GM19023 (cell line): ENCODE measurements at regions not wholly inside any gene's neighbourhood (a gene's known extent, or its start where the extent isn't known, plus 50 kb on each side); places are given as distances from the start of the nearest gene placed in this dataset.

ENCODE experiments used
- ATAC-seq: cut with Tn5 transposase; IDR thresholded peaks from one replicate; pipeline ENCODE4 v1.9.1; 2021; ENCODE audit warnings: mild to moderate bottlenecking, moderate library complexity; ENCODE audit not compliant: unreplicated experiment

DNA sequence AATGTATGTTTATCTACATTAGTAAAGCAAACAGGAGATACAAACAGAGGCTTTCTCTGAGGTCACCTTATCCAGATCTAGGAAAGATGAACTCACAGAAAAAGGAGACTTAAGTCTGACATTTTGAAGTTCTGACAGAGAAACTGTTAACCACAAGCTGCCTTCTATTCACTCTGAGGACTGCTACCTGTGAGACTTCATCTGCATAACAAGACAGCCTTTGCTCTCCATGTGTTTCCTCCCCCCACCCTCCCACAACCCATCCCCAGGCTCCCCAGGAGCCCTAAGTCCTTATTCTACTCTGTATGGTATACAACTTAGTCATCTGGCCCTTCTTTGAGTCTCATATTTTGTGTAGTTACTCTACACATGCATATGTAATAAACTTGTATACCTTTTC, 699.0 kb downstream of the FGF9 start:
- no peak for ATAC-seq

DNA sequence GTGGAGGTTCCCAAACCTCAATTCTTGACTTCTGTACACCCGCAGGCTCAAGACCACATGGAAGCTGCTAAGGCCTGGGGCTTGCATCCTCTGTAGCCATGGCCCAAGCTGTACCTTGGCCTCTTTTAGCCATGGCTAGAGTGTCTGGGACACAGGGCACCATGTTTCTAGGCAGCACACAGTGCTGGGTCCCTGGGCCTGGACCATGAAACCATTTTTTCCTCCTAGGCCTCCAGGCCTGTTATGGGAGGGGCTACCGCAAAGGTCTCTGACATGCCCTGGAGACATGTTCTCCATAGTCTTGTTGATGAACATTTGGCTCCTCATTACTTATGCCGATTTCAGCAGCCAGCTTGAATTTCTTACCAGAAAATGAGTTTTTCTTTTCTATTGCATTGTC, 701.4 kb downstream of the FGF9 start:
- ATAC-seq, result no peak

DNA sequence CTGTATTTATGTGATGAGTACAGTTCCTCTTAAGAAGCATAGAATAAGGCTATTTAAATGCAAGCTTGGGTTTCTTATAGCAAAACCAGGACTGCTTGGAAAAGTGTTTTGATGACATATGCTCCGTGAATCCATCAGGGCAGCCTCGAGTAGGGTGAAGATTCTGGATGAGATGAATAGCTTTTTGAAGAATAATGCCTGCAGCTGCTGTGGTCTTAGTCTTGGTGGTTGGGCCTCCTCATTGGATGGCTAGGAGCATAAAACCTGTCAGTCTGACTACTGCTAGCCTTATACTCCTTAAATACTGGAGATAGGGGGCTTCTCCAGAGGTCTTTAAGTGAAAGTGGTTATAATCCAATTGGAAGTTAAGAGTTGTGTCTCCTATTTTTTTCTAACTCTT, 704.3 kb downstream of the FGF9 start:
- no peak for ATAC-seq

GRCh38 chr13:22387899-22388298, 717.0 kb downstream of the FGF9 start:
- ATAC-seq, result no peak

DNA sequence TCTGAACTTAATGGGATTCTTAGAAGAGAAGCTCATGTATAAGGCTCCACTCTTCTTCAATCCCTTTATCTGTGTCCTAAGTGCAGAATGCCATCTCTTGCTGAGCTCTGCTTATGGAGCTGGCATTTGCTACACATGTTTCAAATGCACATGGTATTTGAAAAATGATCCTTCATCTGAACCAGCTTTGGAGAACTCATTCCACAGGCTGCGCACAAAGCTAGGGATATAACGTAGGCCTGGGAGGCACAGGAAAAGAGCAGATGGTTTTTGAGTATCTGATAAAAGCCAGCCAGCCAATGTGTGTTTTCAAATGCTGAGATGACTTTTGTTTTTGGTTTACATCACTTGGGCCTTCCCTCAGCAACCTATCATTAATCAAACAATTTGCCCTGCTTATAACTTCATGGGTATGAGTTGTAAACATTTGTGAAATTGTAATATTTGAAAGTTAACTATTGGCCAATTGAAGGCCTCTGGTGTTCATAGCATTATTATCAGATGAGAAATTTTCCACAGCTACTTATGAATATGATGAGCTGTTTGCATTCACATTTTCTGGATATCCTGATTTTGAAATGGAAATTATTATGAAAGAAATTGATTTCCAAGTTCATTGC, 729.0 kb downstream of the FGF9 start:
- no peak for ATAC-seq

- no peak for ATAC-seq
These were observed 731.8 kb downstream of the FGF9 start for GRCh38 chr13:22402682-22403081.

DNA sequence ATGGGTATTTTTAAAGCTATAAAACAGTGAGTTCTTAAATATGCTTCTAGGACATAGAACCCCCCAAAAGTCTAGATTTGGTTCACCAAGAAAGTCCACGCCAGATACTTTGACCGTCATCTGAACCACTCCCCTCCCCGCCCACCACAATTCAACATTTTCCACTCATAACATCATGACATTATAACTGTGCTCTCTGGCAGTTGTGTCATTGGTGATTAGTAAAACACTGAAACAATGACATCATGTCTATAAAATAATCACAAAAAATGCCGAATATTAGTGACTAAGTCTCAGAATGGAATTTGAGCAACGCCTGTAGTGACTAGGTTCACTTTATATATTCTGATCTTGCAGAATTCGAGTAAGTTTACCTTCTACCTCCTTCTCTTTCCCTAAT, 732.3 kb downstream of the FGF9 start:
- no peak for ATAC-seq

DNA sequence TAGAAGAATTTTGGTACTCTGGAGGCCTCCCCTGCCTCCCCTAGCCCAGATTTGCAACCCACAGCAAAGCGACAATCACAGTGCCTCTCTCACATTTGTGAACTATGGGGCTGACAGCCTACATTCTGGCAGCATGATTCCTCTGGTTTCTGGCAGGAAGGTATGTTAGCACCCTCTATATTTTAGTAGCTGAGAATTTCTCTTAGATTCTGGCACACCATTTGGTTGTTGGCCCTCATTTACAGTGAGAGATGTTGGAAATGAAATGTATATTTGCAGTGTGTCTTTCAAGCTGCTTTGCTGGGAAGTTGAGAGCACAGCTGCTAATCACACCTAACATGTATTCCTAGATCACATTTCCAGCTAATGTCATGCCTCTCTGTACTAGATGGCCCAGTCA, 735.0 kb downstream of the FGF9 start:
- no peak for ATAC-seq

- no peak for ATAC-seq
These were observed 741.6 kb downstream of the FGF9 start for GRCh38 chr13:22412452-22412851.

- no peak for ATAC-seq
These were observed 751.1 kb downstream of the FGF9 start for GRCh38 chr13:22422023-22422422.

- ATAC-seq, result no peak
These were observed 751.8 kb downstream of the FGF9 start for GRCh38 chr13:22422712-22423111.

GRCh38 chr13:22423261-22423660, 752.4 kb downstream of the FGF9 start:
- ATAC-seq, result no peak

- ATAC-seq, result no peak
These were observed 754.2 kb downstream of the FGF9 start for GRCh38 chr13:22425087-22425486.

DNA sequence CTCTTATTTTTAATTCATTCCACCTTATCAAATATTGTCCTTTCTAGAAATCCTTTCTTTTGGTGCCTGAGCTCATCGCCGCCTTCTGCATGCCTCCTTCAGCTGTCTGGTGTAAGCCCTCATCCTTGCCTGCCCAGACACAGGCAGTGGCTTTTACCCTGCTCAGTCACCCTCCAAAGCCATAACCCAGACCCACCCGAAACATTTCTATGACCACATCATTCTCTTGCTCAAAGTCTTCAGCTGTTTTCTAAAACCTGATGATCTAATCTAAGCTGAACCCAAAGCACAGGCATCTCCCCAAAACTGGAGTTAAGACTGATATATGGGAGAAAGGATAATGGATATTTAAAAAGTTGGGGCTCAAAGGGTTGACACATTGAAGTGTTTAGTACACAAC, 753.7 kb upstream of the SGCG start:
- no peak for ATAC-seq

- ATAC-seq, result no peak
These were observed 753.0 kb upstream of the SGCG start for GRCh38 chr13:22427783-22428182.

DNA sequence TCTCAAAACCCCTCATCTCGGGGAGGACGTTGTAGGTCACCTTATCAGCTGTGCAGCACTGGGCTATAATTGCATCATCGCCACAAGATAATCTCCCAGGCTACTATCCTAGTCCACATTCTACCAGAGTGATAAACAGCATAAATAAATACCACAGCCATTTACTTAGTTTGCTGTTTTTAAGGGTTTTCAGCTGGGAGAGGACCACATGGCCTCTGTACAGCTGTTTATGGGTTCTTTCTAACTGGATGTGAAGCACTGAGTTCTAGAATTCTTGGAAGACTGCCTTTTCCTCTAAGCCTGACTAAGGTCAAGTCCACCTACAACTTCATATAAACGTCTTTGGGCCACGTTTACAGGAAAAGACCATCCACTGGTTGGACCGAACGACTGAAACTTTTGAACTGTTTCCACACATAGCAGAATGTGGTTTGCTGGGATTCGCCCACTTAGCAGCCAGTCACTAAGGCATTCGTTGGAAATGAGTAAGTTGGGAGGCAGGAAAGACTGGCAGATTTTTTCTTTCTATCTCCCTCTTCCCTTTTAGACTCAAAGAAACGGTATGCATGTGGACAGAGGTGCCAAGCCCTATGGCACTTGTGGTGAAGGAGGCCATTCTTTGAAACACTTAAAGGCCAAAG, 752.5 kb upstream of the SGCG start:
- no peak for ATAC-seq

GRCh38 chr13:22432690-22433089, 748.1 kb upstream of the SGCG start:
- ATAC-seq, result no peak

- ATAC-seq, result no peak
These were observed 733.5 kb upstream of the SGCG start for GRCh38 chr13:22447132-22447886.

DNA sequence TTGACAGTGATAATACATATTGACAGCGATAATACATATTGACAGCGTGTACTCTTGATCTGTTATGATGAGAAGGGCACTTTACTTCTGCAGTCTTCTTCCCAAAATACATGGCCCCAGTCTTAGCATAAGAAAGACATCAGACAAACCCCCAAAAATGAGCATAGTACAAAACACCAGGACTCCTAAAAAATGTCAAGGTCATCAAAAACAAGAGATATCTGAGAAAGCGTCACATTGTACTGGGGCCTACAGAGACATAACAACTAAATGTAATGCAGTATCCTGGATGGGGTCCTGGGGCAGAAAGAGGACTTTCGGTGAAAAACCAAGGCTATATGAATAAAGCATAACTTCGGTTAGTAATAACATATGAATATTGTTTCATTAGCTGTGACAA, 731.5 kb upstream of the SGCG start:
- no peak for ATAC-seq

- ATAC-seq, result no peak
These were observed 729.4 kb upstream of the SGCG start for GRCh38 chr13:22451327-22451741.

DNA sequence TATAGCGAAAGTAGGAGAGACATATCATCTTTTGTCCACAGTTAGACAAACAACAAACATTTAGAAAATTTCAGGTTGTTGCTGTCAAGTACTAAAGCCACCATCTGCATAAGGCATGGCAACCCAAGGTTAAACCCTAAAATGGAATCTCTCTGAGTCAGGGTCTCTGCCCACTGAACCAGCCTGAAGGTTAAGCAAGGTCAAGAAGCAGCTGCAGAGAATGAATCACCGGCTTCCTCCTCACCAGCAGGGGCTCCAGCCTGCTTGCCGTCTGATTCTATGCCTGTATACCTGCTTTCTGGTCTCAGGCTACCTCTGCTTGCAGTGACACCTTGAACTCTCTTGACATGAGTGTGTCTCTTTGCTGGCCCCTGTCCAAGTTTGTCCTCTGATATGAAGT, 726.2 kb upstream of the SGCG start:
- no peak for ATAC-seq

DNA sequence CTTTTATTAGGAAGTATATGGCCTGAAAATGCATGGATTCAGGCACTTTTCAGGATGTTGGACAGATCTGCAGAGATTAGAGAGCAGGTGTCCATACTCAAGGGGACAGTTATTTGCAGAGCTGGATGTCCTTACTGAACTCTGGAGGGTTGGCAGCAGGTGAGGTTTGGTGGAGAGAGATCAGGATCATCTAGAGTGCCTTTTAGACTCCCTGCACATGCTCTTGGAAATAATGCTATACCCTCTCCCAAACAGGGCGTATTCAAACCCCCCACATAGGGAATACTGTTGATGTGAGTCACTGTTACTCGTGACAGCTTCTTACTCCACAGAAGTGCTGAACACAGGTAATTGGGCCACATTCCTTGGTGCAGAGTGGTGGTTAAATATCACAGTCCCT, 725.7 kb upstream of the SGCG start:
- ATAC-seq, result no peak
